ENCODE measurements at regions not wholly inside any gene's neighbourhood (a gene's known extent, or its start where the extent isn't known, plus 50 kb on each side); places are given as distances from the start of the nearest gene placed in this dataset.

- peak; percentile 80 for TF ChIP-seq CTCF (IDR thresholded peaks at IDR 0.05)
- no peak for TF ChIP-seq EZH2phosphoT487 (IDR thresholded peaks at IDR 0.05)
Observed at GRCh38 chr11:22920939-22921565, 60.8 kb upstream of the CCDC179 start.

All from neural progenitor cell (in vitro differentiated cells).